Endothelial cell of umbilical vein (primary cell): ENCODE measurements at regions not wholly inside any gene's neighbourhood (a gene's known extent, or its start where the extent isn't known, plus 50 kb on each side); places are given as distances from the start of the nearest gene placed in this dataset.

Experiments
- CTCF ChIP-seq, 2 donors: IDR thresholded peaks; 1 replicate in 1 of 2; 2 replicates in 1 of 2; pipeline ENCODE4 v1.5.1; 2011; ENCODE audit warnings: low read length in 2 of 2, mild to moderate bottlenecking in 2 of 2, moderate library complexity in 2 of 2, control low read depth in 1 of 2, inconsistent platforms in 1 of 2, low read depth in 1 of 2; ENCODE audit not compliant: insufficient read depth in 1 of 2; ENCODE audit errors: extremely low read depth in 1 of 2
- EZH2 ChIP-seq: IDR thresholded peaks from 2 replicates; pipeline ENCODE4 v1.6.1; 2012; ENCODE audit warnings: borderline replicate concordance, low read depth, mild to moderate bottlenecking, moderate library complexity, low read length, inconsistent platforms; ENCODE audit not compliant: severe bottlenecking
- FOS ChIP-seq: IDR thresholded peaks from 2 replicates; pipeline ENCODE4 v1.6.1; 2011; ENCODE audit warnings: mild to moderate bottlenecking, low read length, moderate library complexity, borderline replicate concordance; ENCODE audit not compliant: insufficient read depth
- GATA2 ChIP-seq: IDR thresholded peaks from 2 replicates; pipeline ENCODE4 v1.7.0; 2011; ENCODE audit warnings: low read depth, mild to moderate bottlenecking, moderate library complexity, mixed read lengths, low read length; ENCODE audit not compliant: insufficient read length, insufficient read depth
- JUN ChIP-seq: IDR thresholded peaks from 2 replicates; pipeline ENCODE4 v1.6.1; 2011; ENCODE audit warnings: borderline replicate concordance, low read depth; ENCODE audit not compliant: insufficient read length, insufficient read depth
- MAX ChIP-seq: IDR thresholded peaks from 2 replicates; pipeline ENCODE4 v1.6.1; 2011; ENCODE audit not compliant: insufficient read depth, insufficient read length
- MYC ChIP-seq: IDR thresholded peaks from one replicate; pipeline ENCODE4 v1.6.1; 2011; ENCODE audit warnings: mild to moderate bottlenecking, low read depth, low read length
- POLR2A ChIP-seq: IDR thresholded peaks from 2 replicates; pipeline ENCODE4 v1.6.1; 2012; ENCODE audit warnings: low read depth, mild to moderate bottlenecking, control low read depth, low read length
- POLR2AphosphoS5 ChIP-seq: IDR thresholded peaks from 2 replicates; pipeline ENCODE4 v1.6.1; 2012; ENCODE audit warnings: low read depth, mild to moderate bottlenecking, control low read depth, low read length, moderate library complexity; ENCODE audit not compliant: insufficient read depth

- TF ChIP-seq MAX: no peak
- no peak for TF ChIP-seq CTCF (IDR thresholded peaks at IDR 0.05; ENCODE audit: extremely low read depth in 1 of 2, insufficient read depth in 1 of 2, low read depth in 1 of 2, low read length in 2 of 2)
- no peak for TF ChIP-seq POLR2A
- no peak for TF ChIP-seq MYC
- no peak for TF ChIP-seq POLR2AphosphoS5
- no peak for TF ChIP-seq EZH2
- TF ChIP-seq FOS: peak; percentile 26
- TF ChIP-seq JUN: peak; percentile 56
- no peak for TF ChIP-seq GATA2
Observed at GRCh38 chr2:8154270-8154669, 527.6 kb upstream of the ID2 start.
